ENCODE measurements at regions not wholly inside any gene's neighbourhood (a gene's known extent, or its start where the extent isn't known, plus 50 kb on each side); places are given as distances from the start of the nearest gene placed in this dataset.
"Not testable (repeated sequence)": the region's sequence is repeated elsewhere in the genome, so short reads cannot be mapped to it uniquely, and the experiment has no call there.

DNA sequence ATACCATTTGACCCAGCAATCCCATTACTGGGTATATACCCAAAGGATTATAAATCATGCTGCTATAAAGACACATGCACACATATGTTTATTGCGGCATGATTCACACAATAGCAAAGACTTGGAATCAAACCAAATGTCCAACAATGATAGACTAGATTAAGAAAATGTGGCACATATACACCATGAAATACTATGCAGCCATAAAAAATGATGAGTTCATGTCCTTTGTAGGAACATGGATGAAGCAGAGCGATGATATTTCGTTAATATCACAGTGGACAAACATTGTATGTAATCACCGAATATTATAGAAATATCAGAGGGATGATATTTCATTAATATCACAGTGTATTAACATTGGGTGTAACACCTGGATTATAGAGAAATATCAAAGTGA, 64.9 kb upstream of the CNIH3 start:
- TF ChIP-seq, protein P1, sequence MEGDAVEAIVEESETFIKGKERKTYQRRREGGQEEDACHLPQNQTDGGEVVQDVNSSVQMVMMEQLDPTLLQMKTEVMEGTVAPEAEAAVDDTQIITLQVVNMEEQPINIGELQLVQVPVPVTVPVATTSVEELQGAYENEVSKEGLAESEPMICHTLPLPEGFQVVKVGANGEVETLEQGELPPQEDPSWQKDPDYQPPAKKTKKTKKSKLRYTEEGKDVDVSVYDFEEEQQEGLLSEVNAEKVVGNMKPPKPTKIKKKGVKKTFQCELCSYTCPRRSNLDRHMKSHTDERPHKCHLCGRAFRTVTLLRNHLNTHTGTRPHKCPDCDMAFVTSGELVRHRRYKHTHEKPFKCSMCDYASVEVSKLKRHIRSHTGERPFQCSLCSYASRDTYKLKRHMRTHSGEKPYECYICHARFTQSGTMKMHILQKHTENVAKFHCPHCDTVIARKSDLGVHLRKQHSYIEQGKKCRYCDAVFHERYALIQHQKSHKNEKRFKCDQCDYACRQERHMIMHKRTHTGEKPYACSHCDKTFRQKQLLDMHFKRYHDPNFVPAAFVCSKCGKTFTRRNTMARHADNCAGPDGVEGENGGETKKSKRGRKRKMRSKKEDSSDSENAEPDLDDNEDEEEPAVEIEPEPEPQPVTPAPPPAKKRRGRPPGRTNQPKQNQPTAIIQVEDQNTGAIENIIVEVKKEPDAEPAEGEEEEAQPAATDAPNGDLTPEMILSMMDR (IDR thresholded peaks at IDR 0.05), result not testable (repeated sequence)
- not testable (repeated sequence) for TF ChIP-seq POLR2A (IDR thresholded peaks at IDR 0.05)
